ENCODE measurements at regions not wholly inside any gene's neighbourhood (a gene's known extent, or its start where the extent isn't known, plus 50 kb on each side); places are given as distances from the start of the nearest gene placed in this dataset.

- H3K4me2 ChIP-seq (replicated peaks; ENCODE audit: extremely low read depth, low read length, poor library complexity, severe bottlenecking): no peak overlapping the region
- no peak for DNase-seq
- no peak overlapping the region for H3K4me3 ChIP-seq (replicated peaks in 1 of 3; ENCODE audit: low read depth in 2 of 3, low read length in 3 of 3)
- H3K9ac ChIP-seq (ENCODE audit: insufficient read depth, low read length, poor library complexity, severe bottlenecking): no peak overlapping the region
- H2AFZ ChIP-seq (ENCODE audit: insufficient read depth, low read depth, low read length, poor library complexity, severe bottlenecking): no peak overlapping the region
- Mint-ChIP-seq H3K27me3 (ENCODE audit: low read depth in 3 of 3) (peaks cover 0 to 2% (median 0%) of the 10 kb centered on the region in 3 donors), H3K4me1 (no peaks in the 10 kb centered on the region), H3K27ac (no peak overlapping the region), H3K4me3 (no peak overlapping the region), H3K9me3 (peaks cover 0 to 7% (median 2%) of the 10 kb centered on the region in 7 donors), H3K36me3 (no peaks in the 10 kb centered on the region)
- no peaks in the 10 kb centered on the region for H3K36me3 ChIP-seq (replicated peaks in 1 of 2; ENCODE audit: control insufficient read depth in 1 of 2, insufficient read depth in 2 of 2, low read length in 2 of 2)
- H3K27me3 ChIP-seq (ENCODE audit: control insufficient read depth in 2 of 2, insufficient read depth in 2 of 2, low read length in 2 of 2): no peaks in the 10 kb centered on the region
- intact Hi-C loops (cut with micrococcal nuclease): no loop called here
- peaks cover 0 to 7% of the 10 kb centered on the region in 2 donors for H3K9me3 ChIP-seq (replicated peaks in 1 of 2; ENCODE audit: control insufficient read depth in 1 of 2, insufficient read depth in 1 of 2, low read length in 2 of 2)
- WGBS (ENCODE audit: insufficient coverage): 100% methylated on average over 2 of the region's 2 CpGs
- H3K79me2 ChIP-seq (ENCODE audit: insufficient read depth, low read length): no peaks in the 10 kb centered on the region
- no peak overlapping the region for H3K27ac ChIP-seq (ENCODE audit: low read depth in 1 of 2, low read length in 2 of 2)
- TF ChIP-seq CTCF (IDR thresholded peaks at IDR 0.05): no peak
- H4K20me1 ChIP-seq (ENCODE audit: insufficient read depth, low read length): no peaks in the 10 kb centered on the region
- no peaks in the 10 kb centered on the region for H3K4me1 ChIP-seq (ENCODE audit: control insufficient read depth in 1 of 2, insufficient read depth in 2 of 2, low read length in 2 of 2)
Measured at GRCh38 chr4:64796581-64796980, 387.3 kb upstream of the TECRL start.

GRCh38 chr4:64784125-64784524 is 374.9 kb upstream of the TECRL start:
- no peaks in the 10 kb centered on the region for H3K79me2 ChIP-seq (ENCODE audit: insufficient read depth, low read length)
- no peak overlapping the region for H3K4me3 ChIP-seq (replicated peaks in 1 of 3; ENCODE audit: low read depth in 2 of 3, low read length in 3 of 3)
- no peaks in the 10 kb centered on the region for H3K36me3 Mint-ChIP-seq
- intact Hi-C loops (cut with micrococcal nuclease): no loop called here
- H2AFZ ChIP-seq (ENCODE audit: insufficient read depth, low read depth, low read length, poor library complexity, severe bottlenecking): no peak overlapping the region
- no peaks in the 10 kb centered on the region for H3K4me1 Mint-ChIP-seq
- H3K27me3 Mint-ChIP-seq (ENCODE audit: low read depth in 3 of 3): no peaks in the 10 kb centered on the region
- no peak for TF ChIP-seq CTCF (IDR thresholded peaks at IDR 0.05)
- H3K9me3 ChIP-seq (replicated peaks in 1 of 2; ENCODE audit: control insufficient read depth in 1 of 2, insufficient read depth in 1 of 2, low read length in 2 of 2): no peaks in the 10 kb centered on the region
- no peak overlapping the region for H3K4me3 Mint-ChIP-seq
- H3K27ac ChIP-seq (ENCODE audit: low read depth in 1 of 2, low read length in 2 of 2): no peak overlapping the region
- no peak overlapping the region for H3K4me2 ChIP-seq (replicated peaks; ENCODE audit: extremely low read depth, low read length, poor library complexity, severe bottlenecking)
- no peak for DNase-seq
- no peaks in the 10 kb centered on the region for H3K27me3 ChIP-seq (ENCODE audit: control insufficient read depth in 2 of 2, insufficient read depth in 2 of 2, low read length in 2 of 2)
- no peaks in the 10 kb centered on the region for H4K20me1 ChIP-seq (ENCODE audit: insufficient read depth, low read length)
- WGBS (ENCODE audit: insufficient coverage): no CpG with 5 or more reads among the region's 1 CpG
- no peaks in the 10 kb centered on the region for H3K9me3 Mint-ChIP-seq
- no peaks in the 10 kb centered on the region for H3K36me3 ChIP-seq (replicated peaks in 1 of 2; ENCODE audit: control insufficient read depth in 1 of 2, insufficient read depth in 2 of 2, low read length in 2 of 2)
- H3K4me1 ChIP-seq (ENCODE audit: control insufficient read depth in 1 of 2, insufficient read depth in 2 of 2, low read length in 2 of 2): no peaks in the 10 kb centered on the region
- H3K27ac Mint-ChIP-seq: no peak overlapping the region
- no peak overlapping the region for H3K9ac ChIP-seq (ENCODE audit: insufficient read depth, low read length, poor library complexity, severe bottlenecking)

All from CD14-positive monocyte (primary cell).